HG03175 (cell line): ENCODE measurements at regions not wholly inside any gene's neighbourhood (a gene's known extent, or its start where the extent isn't known, plus 50 kb on each side); places are given as distances from the start of the nearest gene placed in this dataset.

Experiments
- ATAC-seq: cut with Tn5 transposase; IDR thresholded peaks from one replicate; pipeline ENCODE4 v1.9.1; 2021; ENCODE audit warnings: mild to moderate bottlenecking, moderate library complexity; ENCODE audit not compliant: unreplicated experiment

DNA sequence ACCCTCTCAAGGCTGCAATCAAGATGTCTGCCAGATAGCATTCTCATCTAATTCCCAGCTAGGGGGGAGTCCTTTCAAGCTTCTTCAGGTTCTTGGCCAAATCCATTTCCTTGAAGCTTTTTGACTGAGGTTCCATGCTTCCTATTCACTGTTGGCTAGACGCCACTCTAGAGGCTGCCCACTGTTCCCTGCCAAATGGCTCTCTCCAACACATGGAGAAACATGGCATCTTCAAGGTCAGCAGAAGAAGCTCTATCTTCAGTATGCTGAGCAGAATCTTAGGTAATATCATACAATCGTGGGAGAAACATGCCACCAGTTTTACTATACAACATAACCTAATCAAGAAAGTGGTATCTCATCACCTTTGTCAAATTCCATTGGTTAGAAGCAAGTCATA is 1985.1 kb upstream of the CELF4 start:
- no peak for ATAC-seq

DNA sequence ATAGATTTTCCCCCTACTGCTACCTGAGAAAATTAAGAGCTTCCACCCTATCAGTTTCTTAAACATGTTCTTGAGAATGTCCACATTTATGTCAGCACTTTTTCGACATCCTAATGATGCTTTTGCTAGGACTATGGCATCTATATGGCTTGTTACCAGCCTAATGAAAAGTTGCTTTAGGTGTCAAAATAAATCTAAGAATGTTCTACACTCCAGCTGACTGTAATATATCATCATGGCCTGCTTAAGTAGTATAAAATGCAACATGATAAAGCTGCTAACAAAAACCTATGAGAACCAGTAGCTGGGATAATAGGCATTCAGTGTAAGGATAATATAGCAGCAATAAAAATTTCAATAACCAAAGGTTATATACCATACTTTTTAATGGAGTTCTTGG is 1983.5 kb upstream of the CELF4 start:
- no peak for ATAC-seq

DNA sequence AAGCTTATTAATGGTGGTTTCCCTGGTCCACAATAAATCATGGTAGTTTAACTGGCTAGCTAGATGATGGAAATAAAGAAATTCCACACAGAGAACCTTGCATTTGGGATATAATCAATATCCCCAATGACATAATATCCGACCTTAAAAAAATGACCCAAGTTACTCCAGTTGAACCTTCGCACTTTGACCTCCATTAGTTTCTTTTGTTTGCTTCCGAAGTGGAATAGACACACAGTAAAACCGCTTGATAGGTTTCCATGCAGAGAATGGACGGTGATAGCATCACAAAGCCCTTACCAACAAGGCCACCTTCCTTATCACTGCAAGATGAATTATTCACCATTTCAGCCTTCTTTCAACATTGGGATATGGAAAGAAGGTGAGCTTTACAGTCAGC is 1966.1 kb upstream of the CELF4 start:
- ATAC-seq: no peak

- no peak for ATAC-seq
Measured at GRCh38 chr18:39529358-39529757, 1963.8 kb upstream of the CELF4 start.

DNA sequence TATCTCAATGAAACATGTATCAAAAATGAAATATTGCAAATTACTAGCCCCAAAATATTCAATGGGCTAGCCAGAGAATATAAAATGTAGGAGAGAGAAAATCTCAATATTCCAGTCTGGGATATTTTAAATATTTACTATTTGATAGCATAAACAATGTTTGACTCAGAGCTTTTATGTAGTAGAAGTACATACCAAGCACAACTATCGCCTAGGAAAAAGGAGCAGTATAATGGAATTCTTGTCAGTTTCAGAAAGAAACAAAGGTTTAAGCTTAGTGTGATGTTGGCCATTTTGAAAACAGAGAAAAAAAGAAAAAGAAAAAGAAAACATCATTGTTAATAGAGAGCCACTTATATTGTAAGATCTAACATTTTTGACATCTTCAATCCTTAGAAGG is 1961.9 kb upstream of the CELF4 start:
- ATAC-seq: no peak

DNA sequence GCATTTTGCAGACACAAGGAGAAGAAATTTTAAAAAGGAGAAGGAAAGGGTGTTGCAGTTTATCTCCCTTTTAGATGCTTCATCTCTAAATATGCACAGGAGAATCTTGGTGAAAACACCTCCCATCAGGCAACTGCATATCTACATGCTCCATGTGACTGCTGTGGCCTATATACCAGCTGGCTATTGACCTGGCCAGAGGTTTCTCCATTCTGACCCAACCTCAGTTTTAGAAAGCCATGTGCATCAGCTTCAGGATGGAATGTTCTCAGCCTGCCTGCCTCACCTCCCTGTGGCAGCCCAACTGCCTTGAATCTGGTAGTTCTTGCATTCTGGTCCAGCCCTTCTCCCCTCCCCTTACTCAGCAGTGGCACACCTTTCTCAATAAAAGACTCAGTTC is 1958.8 kb upstream of the CELF4 start:
- no peak for ATAC-seq

DNA sequence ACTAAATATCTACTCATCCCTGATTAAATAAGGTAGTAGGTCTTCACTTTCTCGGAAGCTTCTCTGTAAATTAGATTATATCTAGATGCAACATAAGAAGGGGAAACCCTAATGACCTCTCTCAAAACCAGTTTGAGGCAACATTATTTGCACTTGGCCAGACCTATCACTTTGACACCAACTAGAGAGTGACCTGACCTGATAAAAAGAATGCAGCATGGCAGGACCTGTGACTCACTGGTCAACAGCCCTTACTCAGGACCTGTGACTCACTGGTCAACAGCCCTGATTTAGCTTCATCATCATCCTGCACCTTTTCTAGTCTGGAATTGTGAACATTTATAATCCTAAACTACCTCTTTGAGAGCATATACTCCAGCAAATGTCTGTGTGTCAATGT is 1957.7 kb upstream of the CELF4 start:
- ATAC-seq: no peak

DNA sequence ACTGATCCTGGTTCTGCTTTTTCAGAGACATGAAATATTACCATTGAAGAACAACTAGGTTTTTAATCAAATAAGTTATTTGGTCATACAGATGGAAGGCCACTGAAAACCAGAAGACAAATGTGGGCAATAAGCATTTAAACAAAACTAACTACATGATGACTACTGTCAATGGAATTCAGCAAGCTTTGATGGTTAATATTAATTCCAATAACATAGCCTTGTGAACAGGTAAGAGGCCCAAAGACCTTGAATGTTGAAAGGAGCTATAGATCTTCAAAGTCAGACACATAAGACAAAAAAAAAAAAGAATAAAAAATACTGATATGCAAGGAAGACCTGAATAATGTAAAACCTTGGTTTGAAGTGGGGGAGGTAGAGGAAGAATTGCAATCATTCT is 1955.6 kb upstream of the CELF4 start:
- no peak for ATAC-seq

- no peak for ATAC-seq
Measured at GRCh38 chr18:39519741-39520140, 1954.1 kb upstream of the CELF4 start.

DNA sequence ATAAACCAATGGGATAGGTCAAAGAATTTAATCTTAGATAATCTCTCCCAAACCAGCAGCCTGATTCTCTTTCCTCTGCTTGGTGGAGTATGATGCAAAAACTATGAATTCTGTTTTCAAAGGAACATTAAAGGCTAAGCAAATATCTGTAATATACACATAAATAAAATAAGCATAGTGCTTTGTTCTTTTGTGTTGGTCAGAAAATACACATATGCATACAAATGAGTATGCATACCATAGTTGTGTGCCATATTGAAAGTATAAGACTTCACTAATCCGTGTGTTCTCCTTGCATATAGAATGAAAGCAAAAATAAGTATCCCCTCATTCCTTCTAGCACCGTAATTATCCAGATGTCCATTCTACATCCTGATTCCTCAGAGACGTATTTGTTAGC is 1949.7 kb upstream of the CELF4 start:
- ATAC-seq: no peak

DNA sequence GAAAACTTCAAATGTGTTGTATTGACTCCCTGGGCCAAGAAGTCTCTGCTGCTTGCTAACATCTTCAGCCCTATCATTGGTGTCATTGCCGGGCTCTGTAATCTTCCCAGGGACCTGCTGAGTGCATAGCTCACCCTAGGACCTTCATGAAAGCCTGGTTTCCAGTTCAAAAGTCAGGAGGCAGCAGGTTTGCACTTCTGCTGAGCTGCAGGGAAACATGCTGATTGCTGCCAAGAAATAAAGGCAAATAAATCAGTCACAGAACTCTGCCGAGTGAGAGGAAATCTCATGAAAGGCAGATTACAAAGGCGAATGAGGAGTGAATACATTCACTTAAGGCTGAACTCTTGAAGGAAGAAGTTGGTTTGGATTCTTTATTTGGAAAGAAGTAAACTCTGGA is 1947.6 kb upstream of the CELF4 start:
- ATAC-seq: no peak

DNA sequence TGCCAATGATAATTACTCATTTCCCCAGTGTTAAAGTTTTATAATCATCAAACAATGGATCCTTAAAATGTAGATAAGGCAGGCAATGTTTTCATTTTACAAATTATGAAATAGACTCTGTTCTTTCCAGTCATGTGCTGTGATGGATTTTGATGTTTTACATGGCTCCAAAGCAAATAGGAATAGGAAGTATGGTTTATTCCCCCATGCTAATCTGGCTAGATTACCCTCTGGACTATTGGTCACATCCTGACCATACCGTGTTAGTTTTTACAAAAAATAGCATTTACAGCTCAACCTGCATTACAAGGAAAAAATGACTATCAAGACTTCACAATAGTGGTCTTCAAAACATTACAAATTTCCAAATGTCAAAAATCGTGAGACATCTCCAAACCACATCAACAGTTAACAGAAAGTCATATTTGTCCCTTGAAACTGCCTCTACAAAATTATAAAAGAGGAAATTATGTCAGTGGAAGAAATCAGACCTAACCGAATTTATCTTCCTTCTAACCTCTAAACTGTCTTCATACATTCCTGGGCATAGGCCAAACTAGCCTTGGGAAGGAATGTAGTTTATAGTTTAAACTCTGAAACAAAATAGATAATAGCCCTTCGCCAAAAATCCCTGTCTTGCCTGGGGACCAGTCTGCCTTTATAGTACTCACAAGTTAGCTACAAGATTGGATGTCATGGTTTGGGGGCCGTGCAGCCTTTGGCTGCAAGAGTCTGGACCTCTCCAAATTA is 1941.2 kb upstream of the CELF4 start:
- ATAC-seq: no peak

GRCh38 chr18:39500306-39500705 is 1934.7 kb upstream of the CELF4 start:
- ATAC-seq: no peak

GRCh38 chr18:39497821-39498220 is 1932.2 kb upstream of the CELF4 start:
- no peak for ATAC-seq

DNA sequence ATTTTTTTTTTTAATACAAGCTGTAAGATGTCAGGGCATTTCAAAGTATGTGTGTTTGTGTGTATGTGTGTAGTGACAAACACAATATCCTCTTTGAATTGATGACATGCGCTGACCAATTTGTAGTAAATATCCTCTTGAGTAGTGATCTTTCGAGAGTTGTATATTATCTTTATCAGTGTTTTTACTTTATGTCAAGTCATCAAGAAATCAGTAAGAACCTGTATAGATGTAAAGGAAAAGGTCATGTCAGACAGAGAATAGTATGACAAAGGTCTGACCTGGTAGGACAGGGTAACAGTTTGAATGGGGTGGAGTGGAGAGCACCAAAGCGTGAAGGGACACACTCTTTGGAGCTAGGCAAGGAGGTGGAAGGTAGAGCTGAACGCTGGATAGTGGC is 1931.4 kb upstream of the CELF4 start:
- ATAC-seq: no peak

GRCh38 chr18:39494211-39494896 is 1928.8 kb upstream of the CELF4 start:
- ATAC-seq: no peak

DNA sequence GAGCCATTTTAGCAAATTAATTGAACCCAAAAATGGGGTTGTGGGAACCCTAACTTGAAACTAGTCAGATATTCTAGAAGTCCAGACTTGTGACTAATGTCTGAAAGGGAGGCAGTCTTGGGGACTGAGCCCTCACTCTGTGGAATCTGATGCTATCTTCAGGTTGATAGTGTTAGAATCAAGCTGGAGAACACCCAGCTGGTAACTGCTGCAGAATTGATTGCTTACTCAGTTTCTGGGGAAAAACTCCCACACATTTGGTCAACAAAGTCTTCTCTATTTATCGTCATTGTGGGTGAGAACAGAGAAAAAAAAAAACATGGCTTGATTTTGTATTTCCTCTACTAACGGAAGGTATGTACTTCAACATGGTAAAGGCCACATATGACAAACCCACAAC is 1925.8 kb upstream of the CELF4 start:
- ATAC-seq: no peak

GRCh38 chr18:39489431-39489830 is 1923.8 kb upstream of the CELF4 start:
- no peak for ATAC-seq

DNA sequence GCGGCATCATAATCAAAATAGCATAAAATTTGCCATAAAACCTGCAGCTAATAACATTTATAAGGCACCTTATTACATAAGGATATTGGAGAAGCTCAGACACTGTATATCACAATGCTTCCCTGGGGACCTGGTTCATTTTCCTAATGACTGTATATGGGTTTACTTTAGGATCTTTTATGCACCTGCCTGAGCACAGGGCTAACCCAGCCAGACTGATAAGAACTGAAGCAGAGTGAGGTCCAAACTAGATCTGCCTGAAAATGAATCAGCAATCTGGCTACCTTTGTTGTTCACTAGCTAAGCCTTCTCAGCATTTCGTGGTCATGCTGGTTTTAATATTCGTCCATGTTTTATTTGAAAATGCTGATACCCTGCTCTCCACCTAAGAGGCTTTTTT is 1922.3 kb upstream of the CELF4 start:
- ATAC-seq: no peak

DNA sequence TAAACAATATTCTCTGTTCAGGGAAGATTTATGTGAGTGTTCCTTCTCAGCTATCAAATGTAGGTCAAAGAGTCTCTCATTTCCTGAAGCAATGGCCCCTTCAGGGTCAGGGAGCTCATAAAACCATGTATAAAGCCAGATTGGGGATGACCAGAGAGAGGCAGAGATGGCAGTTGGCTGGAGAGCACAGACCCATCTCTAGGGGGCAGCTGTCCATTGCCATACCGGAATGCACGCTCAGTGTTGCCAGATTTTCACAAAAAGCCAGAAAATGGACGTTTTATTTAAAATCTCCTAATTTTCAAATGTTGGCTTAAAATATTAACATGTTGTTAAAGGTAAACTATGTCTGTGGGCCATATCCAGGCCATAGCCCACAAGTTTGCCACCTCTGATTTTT is 1920.7 kb upstream of the CELF4 start:
- ATAC-seq: no peak

- ATAC-seq: no peak
Measured at GRCh38 chr18:39485696-39486095, 1920.1 kb upstream of the CELF4 start.

DNA sequence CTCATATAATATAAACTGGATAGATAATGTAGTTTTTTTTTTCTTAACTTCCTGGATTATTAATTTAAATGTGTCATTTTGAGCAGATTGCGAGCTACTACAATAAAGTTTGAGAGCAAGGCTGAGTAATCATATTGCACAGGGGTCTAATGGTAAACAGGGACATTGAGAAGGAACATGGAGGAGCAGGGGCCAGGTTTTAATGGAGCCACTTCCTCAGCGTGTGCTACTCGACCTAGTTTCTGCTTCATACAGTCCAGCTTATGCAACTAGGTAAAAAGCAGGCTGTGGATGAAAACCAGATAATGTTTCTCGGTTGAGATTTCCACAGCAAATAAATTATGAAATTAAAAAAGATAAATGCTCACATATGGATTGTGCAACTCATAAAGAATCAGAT is 1915.7 kb upstream of the CELF4 start:
- ATAC-seq: no peak
